Heart left ventricle (tissue), 16 donors: ENCODE measurements at regions not wholly inside any gene's neighbourhood (a gene's known extent, or its start where the extent isn't known, plus 50 kb on each side); places are given as distances from the start of the nearest gene placed in this dataset.

Experiments
- ATAC-seq, 4 donors: fragments of 200-7000 bp; cut with Tn5 transposase; one replicate each; pipeline ENCODE4 v1.9.1; 2020 to 2022; ENCODE audit warnings: moderate library complexity in 4 of 4, mild to moderate bottlenecking in 3 of 4, moderate number of reproducible peaks in 1 of 4
- DNase-seq, 5 donors: peaks; one replicate each; pipeline ENCODE4 v3.0.0-alpha.2; 2020
- H3K27ac ChIP-seq, 12 donors: fragments of 200-600 bp; sonication (generic) in 4 of 12; one replicate each; pipeline versions ENCODE4 v1.5.0 to v1.8.0; 2016 to 2022; ENCODE audit warnings: mild to moderate bottlenecking in 2 of 12
- H3K27me3 ChIP-seq, 9 donors: fragments of 200-600 bp; sonication (generic) in 2 of 9; one replicate each; pipeline versions ENCODE4 v1.5.1 to v1.8.0; 2016 to 2022; ENCODE audit warnings: mild to moderate bottlenecking in 3 of 9
- H3K36me3 ChIP-seq, 9 donors: fragments of 200-600 bp; sonication (generic) in 2 of 9; one replicate each; pipeline versions ENCODE4 v1.5.0 to v1.8.0; 2018 to 2022; ENCODE audit warnings: mild to moderate bottlenecking in 2 of 9
- H3K4me1 ChIP-seq, 12 donors: fragments of 200-600 bp; sonication (generic) in 4 of 12; one replicate each; pipeline versions ENCODE4 v1.5.0 to v1.8.0; 2016 to 2022; ENCODE audit warnings: mild to moderate bottlenecking in 3 of 12
- H3K4me3 ChIP-seq, 12 donors: fragments of 200-600 bp; sonication (generic) in 4 of 12; one replicate each; pipeline versions ENCODE4 v1.5.0 to v1.8.0; 2017 to 2022; ENCODE audit warnings: mild to moderate bottlenecking in 9 of 12, moderate library complexity in 4 of 12
- H3K9me3 ChIP-seq, 12 donors: fragments of 200-600 bp; sonication (generic) in 4 of 12; one replicate each; pipeline versions ENCODE4 v1.5.0 to v1.8.0; 2016 to 2022; ENCODE audit warnings: mild to moderate bottlenecking in 1 of 12
- CTCF ChIP-seq, 12 donors: fragments of 200-600 bp; sonication (generic) in 4 of 12; IDR thresholded peaks; one replicate each; pipeline versions ENCODE4 v1.5.0 to v1.8.0; 2018 to 2022; ENCODE audit warnings: antibody characterized with exemption in 12 of 12, mild to moderate bottlenecking in 5 of 12
- POLR2A ChIP-seq, 2 donors: fragments of 450-650 bp; IDR thresholded peaks; one replicate each; pipeline ENCODE4 v1.6.1; 2017; ENCODE audit warnings: antibody characterized with exemption in 2 of 2, mild to moderate bottlenecking in 2 of 2, moderate library complexity in 2 of 2
- WGBS, 4 donors: extraction: QIAGEN DNeasy Blood & Tissue Kit in 2 of 4; methylation state at CpG; one replicate each; pipeline versions ENCODE4 v1.1.5 to v1.1.7; 2013 to 2018; 5-methylcytosine and 5-hydroxymethylcytosine counted together
- intact Hi-C, 10 donors: fragments of 100-400 bp; cut with DNase I; formaldehyde crosslinking; loops; one replicate each; pipeline versions ENCODE4 v1.11.1 to v1.14.2; 2022
- donor health status: ischemic (EF 13 %, LVEDD 7.1; RV severe dilation, severe dysfunction).
- donor health status: healthy with polysubstance abuse.
- donor health status: DM: no; HTN: yes; CAD: no.
- donor health status: DM: no; HTN: no; CAD: no.
- donor health status: ischemic (EF 25% LVEDD 6.9; RV normal size, moderate dysfunction).
- donor health status: ischemic (EF 25% LVEDD 5.7; RV mildly dilated, moderate dysfunction).
- donor health status: healthy.
- donor health status: DM: yes; HTN: yes; CAD: no.
- donor health status: ischemic (EF 35%, LVEDD 5.7; RV mildly dilated, moderate dysfunction).
- donor health status: nonischemic (EF 11% LVEDD 7.7; RV severe dilation, severe dysfunction).
- donor health status: DM: yes; HTN: yes; CAD: no.
- donor health status: PGD.
- donor health status: ischemic (EF 29% LVEDD 5.4; RV normal size, mild dysfunction).
- donor health status: nonischemic (EF 23%, LVEDD 6.1; RV moderate dilation, normal function).

GRCh38 chr10:111885919-111886318, 297.6 kb downstream of the GPAM start:
- intact Hi-C loops: no loop called here
- WGBS, 4 donors: 77 to 80% (median 78%) methylated on average over 6 of the region's 6 CpGs
- H3K4me3 ChIP-seq: no peak overlapping the region
- peaks cover 0 to 7% (median 0%) of the 10 kb centered on the region in 12 donors for H3K9me3 ChIP-seq
- peaks cover 0 to 4% (median 0%) of the 10 kb centered on the region in 9 donors for H3K27me3 ChIP-seq
- H3K27ac ChIP-seq: no peak overlapping the region
- no peaks in the 10 kb centered on the region for H3K4me1 ChIP-seq
- no peak for TF ChIP-seq CTCF (IDR thresholded peaks at IDR 0.05)
- TF ChIP-seq POLR2A (IDR thresholded peaks at IDR 0.05): no peak
- no peaks in the 10 kb centered on the region for H3K36me3 ChIP-seq
- DNase-seq (no peak), ATAC-seq (no peak)

GRCh38 chr10:111887266-111887665, 296.3 kb downstream of the GPAM start:
- TF ChIP-seq POLR2A (IDR thresholded peaks at IDR 0.05) (no peak), CTCF (IDR thresholded peaks at IDR 0.05) (no peak)
- no peak for DNase-seq
- Histone ChIP-seq H3K27me3 (peaks cover 0 to 4% (median 0%) of the 10 kb centered on the region in 9 donors), H3K4me1 (no peaks in the 10 kb centered on the region), H3K27ac (no peak overlapping the region), H3K4me3 (no peak overlapping the region), H3K9me3 (peaks cover 0 to 7% (median 0%) of the 10 kb centered on the region in 12 donors), H3K36me3 (no peaks in the 10 kb centered on the region)
- no peak for ATAC-seq
- intact Hi-C loops: no loop called here
- WGBS, 4 donors: 61 to 67% (median 64%) methylated on average over 2 of the region's 2 CpGs

GRCh38 chr10:111890046-111890445, 293.5 kb downstream of the GPAM start:
- Histone ChIP-seq H3K27ac (no peak overlapping the region), H3K27me3 (peaks cover 0 to 4% (median 0%) of the 10 kb centered on the region in 9 donors), H3K9me3 (peaks cover 0 to 7% (median 0%) of the 10 kb centered on the region in 12 donors), H3K4me1 (no peaks in the 10 kb centered on the region), H3K4me3 (no peak overlapping the region), H3K36me3 (no peaks in the 10 kb centered on the region)
- intact Hi-C loops: no loop called here
- TF ChIP-seq POLR2A (IDR thresholded peaks at IDR 0.05): no peak
- no peak for TF ChIP-seq CTCF (IDR thresholded peaks at IDR 0.05)
- ATAC-seq (no peak), DNase-seq (no peak)
- 54 to 65% (median 57%) methylated on average over 3 of the region's 3 CpGs for WGBS, 4 donors

GRCh38 chr10:111916011-111916410, 267.6 kb downstream of the GPAM start:
- TF ChIP-seq CTCF (IDR thresholded peaks at IDR 0.05) (no peak), POLR2A (IDR thresholded peaks at IDR 0.05) (no peak)
- DNase-seq (no peak), ATAC-seq (no peak)
- WGBS, 4 donors: 50 to 64% (median 53%) methylated on average over 4 of the region's 4 CpGs
- peaks cover 0 to 3% (median 0%) of the 10 kb centered on the region in 9 donors for H3K27me3 ChIP-seq
- H3K4me3 ChIP-seq: no peak overlapping the region
- H3K4me1 ChIP-seq: no peaks in the 10 kb centered on the region
- no peaks in the 10 kb centered on the region for H3K9me3 ChIP-seq
- H3K27ac ChIP-seq: no peak overlapping the region
- intact Hi-C loops: no loop called here
- no peaks in the 10 kb centered on the region for H3K36me3 ChIP-seq
